ENCODE measurements at regions not wholly inside any gene's neighbourhood (a gene's known extent, or its start where the extent isn't known, plus 50 kb on each side); places are given as distances from the start of the nearest gene placed in this dataset.

DNA sequence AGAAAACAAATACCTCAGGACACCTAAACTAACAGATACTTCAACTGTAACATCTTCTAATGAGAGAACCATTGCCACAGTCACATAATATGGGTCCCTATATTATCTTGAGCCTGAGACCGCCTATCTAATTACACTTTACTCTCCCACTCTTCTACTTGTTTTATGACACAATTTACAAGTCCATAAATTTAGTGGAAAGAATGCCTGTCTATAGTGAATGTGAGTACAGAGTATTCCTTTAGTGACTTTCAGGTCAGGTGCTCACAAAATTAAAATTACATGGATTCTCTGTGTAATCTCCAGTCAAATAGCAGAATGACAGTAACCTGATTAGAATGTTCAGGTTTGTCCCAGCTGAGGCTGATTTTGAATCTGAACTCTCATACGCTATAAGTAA is 624.1 kb downstream of the PKHD1 start:
- Mint-ChIP-seq H3K4me3 (no peak overlapping the region), H3K9me3 (peaks cover 2% of the 10 kb centered on the region), H3K27ac (no peak overlapping the region), H3K27me3 (peaks cover 2% of the 10 kb centered on the region), H3K36me3 (ENCODE audit: low read depth) (no peaks in the 10 kb centered on the region), H3K4me1 (ENCODE audit: low read depth) (no peaks in the 10 kb centered on the region)
- TF ChIP-seq CTCF (IDR thresholded peaks at IDR 0.05): no peak
- no peak for ATAC-seq
- no peak for DNase-seq
- ChIA-PET CTCF (no interaction called here), POLR2A (no interaction called here)
- intact Hi-C loops (cut with micrococcal nuclease): no loop called here

DNA sequence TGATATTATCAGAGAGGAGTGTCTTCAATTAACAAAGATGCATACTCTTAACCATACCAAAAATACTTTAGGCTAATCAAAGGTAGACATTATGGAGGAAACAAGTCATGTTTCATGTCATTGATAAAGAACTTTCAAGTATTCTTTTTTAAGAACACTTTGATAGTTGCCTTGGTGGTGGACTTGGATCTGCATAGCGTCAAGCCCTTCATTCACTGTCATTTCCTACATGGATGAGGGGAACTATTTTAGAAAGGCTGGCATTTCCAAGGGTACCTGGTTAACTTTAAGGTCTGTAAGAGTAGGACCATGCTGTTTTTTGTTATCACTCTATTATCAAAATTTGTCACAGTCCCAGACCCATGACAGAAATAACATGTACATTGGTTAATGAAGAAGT is 622.5 kb downstream of the PKHD1 start:
- DNase-seq (no peak), ATAC-seq (no peak)
- no peak overlapping the region for H3K27ac Mint-ChIP-seq
- TF ChIP-seq CTCF (IDR thresholded peaks at IDR 0.05): no peak
- intact Hi-C loops (cut with micrococcal nuclease): no loop called here
- no peaks in the 10 kb centered on the region for H3K36me3 Mint-ChIP-seq (ENCODE audit: low read depth)
- no peaks in the 10 kb centered on the region for H3K4me1 Mint-ChIP-seq (ENCODE audit: low read depth)
- H3K27me3 Mint-ChIP-seq: peaks cover 2% of the 10 kb centered on the region
- ChIA-PET POLR2A (no interaction called here), CTCF (interaction anchor here (0.7 to 1.1 kb wide), 2 partner anchors 39 to 649 kb away, joined by 3 read pairs; no protein-coding TSS in a partner anchor)
- no peak overlapping the region for H3K4me3 Mint-ChIP-seq
- peaks cover 2% of the 10 kb centered on the region for H3K9me3 Mint-ChIP-seq

DNA sequence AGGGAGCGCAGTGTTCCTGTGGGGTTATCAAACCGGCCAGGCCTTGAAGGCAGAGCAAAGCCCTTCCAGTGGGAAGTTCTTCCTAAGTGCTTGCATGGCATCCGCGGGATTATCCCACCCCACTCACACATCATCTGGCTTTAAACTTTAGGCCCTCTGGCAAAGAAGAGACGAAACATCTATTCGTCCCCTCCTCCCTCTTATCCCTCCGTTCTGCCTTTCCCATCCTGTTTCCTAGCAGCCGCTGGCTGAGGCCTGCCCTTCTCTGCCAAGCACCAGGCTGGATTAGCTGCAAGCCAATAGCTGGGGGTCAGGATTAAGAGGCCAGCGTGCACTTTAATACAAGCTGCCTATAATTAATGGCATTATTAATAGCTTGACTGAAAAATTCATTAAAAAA is 621.0 kb downstream of the PKHD1 start:
- DNase-seq: no peak
- Mint-ChIP-seq H3K36me3 (ENCODE audit: low read depth) (no peaks in the 10 kb centered on the region), H3K27me3 (peaks cover 2% of the 10 kb centered on the region), H3K4me3 (no peak overlapping the region), H3K4me1 (ENCODE audit: low read depth) (no peaks in the 10 kb centered on the region), H3K9me3 (peaks cover 2% of the 10 kb centered on the region), H3K27ac (no peak overlapping the region)
- TF ChIP-seq CTCF (IDR thresholded peaks at IDR 0.05): no peak
- intact Hi-C loops (cut with micrococcal nuclease): no loop called here
- no peak for ATAC-seq
- ChIA-PET POLR2A (no interaction called here), CTCF (interaction anchor here (0.6 kb wide), 1 partner anchor 1059 kb away, joined by 3 read pairs; no protein-coding TSS in a partner anchor)

DNA sequence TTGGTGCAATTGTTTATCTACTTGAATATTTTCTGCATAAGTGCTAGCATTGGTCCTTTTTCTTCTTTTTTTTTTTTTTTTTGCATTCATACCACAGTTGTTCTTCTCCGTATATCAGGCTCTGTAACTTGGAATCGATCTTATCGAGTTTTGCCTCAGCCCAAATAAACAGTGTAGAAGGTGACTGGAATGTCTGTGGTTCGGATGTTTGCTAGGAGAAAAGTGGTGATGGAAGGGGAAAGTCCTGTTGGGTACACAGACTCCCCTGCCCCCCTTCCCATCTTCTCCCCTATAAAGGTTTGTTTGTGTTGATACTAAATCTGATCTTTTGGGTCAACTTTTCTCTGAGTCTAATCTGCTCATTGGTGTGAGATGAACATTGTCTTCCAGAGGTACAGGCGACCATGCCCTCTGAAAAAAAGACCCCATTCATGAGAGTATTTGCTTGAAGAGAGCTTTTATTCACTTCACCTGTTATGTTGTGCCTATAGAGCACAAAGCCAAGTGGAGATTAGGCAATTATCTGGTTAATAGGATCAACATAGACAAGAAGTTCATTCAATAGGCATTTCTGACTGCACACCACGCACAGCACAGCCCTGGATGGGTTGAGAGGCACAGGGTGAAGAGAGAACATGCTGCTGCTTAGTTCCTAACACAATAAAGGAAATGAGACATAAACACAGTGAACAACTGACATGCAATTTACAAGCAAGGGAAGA is 620.0 kb downstream of the PKHD1 start:
- Mint-ChIP-seq H3K36me3 (ENCODE audit: low read depth) (no peaks in the 10 kb centered on the region), H3K27me3 (peaks cover 2% of the 10 kb centered on the region), H3K4me1 (ENCODE audit: low read depth) (no peaks in the 10 kb centered on the region), H3K27ac (no peak overlapping the region), H3K4me3 (no peak overlapping the region), H3K9me3 (peaks cover 2% of the 10 kb centered on the region)
- TF ChIP-seq CTCF (IDR thresholded peaks at IDR 0.05): no peak
- DNase-seq: no peak
- ChIA-PET CTCF (no interaction called here), POLR2A (interaction anchor here (0.6 kb wide), 1 partner anchor 171 kb away, joined by 3 read pairs; no protein-coding TSS in a partner anchor)
- no peak for ATAC-seq
- intact Hi-C loops (cut with micrococcal nuclease): no loop called here

- no peak overlapping the region for H3K4me3 Mint-ChIP-seq
Observed at GRCh38 chr6:51468704-51469103, 618.7 kb downstream of the PKHD1 start.

More at GRCh38 chr6:51468704-51469103, 618.7 kb downstream of the PKHD1 start:
- ChIA-PET CTCF (no interaction called here), POLR2A (no interaction called here)
- TF ChIP-seq CTCF (IDR thresholded peaks at IDR 0.05): no peak
- no peaks in the 10 kb centered on the region for H3K4me1 Mint-ChIP-seq (ENCODE audit: low read depth)
- ATAC-seq (no peak), DNase-seq (no peak)
- no peak overlapping the region for H3K27ac Mint-ChIP-seq
- H3K9me3 Mint-ChIP-seq: peaks cover 2% of the 10 kb centered on the region
- H3K36me3 Mint-ChIP-seq (ENCODE audit: low read depth): no peaks in the 10 kb centered on the region
- peaks cover 2% of the 10 kb centered on the region for H3K27me3 Mint-ChIP-seq
- intact Hi-C loops (cut with micrococcal nuclease): no loop called here
